ENCODE measurements at regions not wholly inside any gene's neighbourhood (a gene's known extent, or its start where the extent isn't known, plus 50 kb on each side); places are given as distances from the start of the nearest gene placed in this dataset.

GRCh38 chr13:84934911-84935310 lies 864.3 kb downstream of the SLITRK6 start:
- no peak overlapping the region for H3K9ac ChIP-seq (ENCODE audit: control insufficient read depth, insufficient read depth, low read length)
- no peak overlapping the region for H3K4me2 ChIP-seq (ENCODE audit: control insufficient read depth, insufficient read depth)
- H3K4me1 ChIP-seq (ENCODE audit: control insufficient read depth, insufficient read depth, low read length): no peaks in the 10 kb centered on the region
- BruUV-seq (replicated peaks): no TSS peak
- 21% methylated on average over 4 of the region's 4 CpGs for WGBS (ENCODE audit: insufficient coverage, insufficient replicate concordance, low lambda C conversion rate, missing lambda C conversion rate)
- SMC1A ChIA-PET (ENCODE audit: uncharacterized antibody, unreplicated experiment): no interaction called here
- TF ChIP-seq CREM (IDR thresholded peaks at IDR 0.05; ENCODE audit: low read depth) (no peak), GATAD2B (conservative IDR thresholded peaks at IDR 0.05; ENCODE audit: low read depth) (no peak), CHD1 (IDR thresholded peaks at IDR 0.05; ENCODE audit: low read depth, low read length) (no peak), MYB (IDR thresholded peaks at IDR 0.05; ENCODE audit: borderline replicate concordance, low read depth, low read length) (no peak), NR2C2 (IDR thresholded peaks at IDR 0.05; ENCODE audit: borderline replicate concordance, control insufficient read depth, insufficient read length, low read depth) (no peak), ZBED1 (IDR thresholded peaks at IDR 0.05; ENCODE audit: borderline replicate concordance) (no peak), RFX5 (IDR thresholded peaks at IDR 0.05; ENCODE audit: low read depth, low read length) (no peak), SP1 (IDR thresholded peaks at IDR 0.05; ENCODE audit: low read depth, low read length) (no peak), ATF3 (IDR thresholded peaks at IDR 0.05; ENCODE audit: borderline replicate concordance, extremely low read depth, low read depth, low read length) (no peak), ZBTB11 (CRISPR knock-in tag; IDR thresholded peaks at IDR 0.05) (no peak), BHLHE40 (IDR thresholded peaks at IDR 0.05; ENCODE audit: borderline replicate concordance in 1 of 2, low read depth in 2 of 2, low read length in 1 of 2) (no peak)
- TF ChIP-seq, protein P1, sequence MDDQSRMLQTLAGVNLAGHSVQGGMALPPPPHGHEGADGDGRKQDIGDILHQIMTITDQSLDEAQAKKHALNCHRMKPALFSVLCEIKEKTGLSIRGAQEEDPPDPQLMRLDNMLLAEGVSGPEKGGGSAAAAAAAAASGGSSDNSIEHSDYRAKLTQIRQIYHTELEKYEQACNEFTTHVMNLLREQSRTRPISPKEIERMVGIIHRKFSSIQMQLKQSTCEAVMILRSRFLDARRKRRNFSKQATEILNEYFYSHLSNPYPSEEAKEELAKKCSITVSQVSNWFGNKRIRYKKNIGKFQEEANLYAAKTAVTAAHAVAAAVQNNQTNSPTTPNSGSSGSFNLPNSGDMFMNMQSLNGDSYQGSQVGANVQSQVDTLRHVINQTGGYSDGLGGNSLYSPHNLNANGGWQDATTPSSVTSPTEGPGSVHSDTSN (IDR thresholded peaks at IDR 0.05; ENCODE audit: insufficient replicate concordance, low read depth, low read length): no peak
- TF ChIP-seq, protein P2, sequence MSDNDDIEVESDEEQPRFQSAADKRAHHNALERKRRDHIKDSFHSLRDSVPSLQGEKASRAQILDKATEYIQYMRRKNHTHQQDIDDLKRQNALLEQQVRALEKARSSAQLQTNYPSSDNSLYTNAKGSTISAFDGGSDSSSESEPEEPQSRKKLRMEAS (IDR thresholded peaks at IDR 0.05; ENCODE audit: low read depth, low read length): no peak
- TF ChIP-seq, protein P3, sequence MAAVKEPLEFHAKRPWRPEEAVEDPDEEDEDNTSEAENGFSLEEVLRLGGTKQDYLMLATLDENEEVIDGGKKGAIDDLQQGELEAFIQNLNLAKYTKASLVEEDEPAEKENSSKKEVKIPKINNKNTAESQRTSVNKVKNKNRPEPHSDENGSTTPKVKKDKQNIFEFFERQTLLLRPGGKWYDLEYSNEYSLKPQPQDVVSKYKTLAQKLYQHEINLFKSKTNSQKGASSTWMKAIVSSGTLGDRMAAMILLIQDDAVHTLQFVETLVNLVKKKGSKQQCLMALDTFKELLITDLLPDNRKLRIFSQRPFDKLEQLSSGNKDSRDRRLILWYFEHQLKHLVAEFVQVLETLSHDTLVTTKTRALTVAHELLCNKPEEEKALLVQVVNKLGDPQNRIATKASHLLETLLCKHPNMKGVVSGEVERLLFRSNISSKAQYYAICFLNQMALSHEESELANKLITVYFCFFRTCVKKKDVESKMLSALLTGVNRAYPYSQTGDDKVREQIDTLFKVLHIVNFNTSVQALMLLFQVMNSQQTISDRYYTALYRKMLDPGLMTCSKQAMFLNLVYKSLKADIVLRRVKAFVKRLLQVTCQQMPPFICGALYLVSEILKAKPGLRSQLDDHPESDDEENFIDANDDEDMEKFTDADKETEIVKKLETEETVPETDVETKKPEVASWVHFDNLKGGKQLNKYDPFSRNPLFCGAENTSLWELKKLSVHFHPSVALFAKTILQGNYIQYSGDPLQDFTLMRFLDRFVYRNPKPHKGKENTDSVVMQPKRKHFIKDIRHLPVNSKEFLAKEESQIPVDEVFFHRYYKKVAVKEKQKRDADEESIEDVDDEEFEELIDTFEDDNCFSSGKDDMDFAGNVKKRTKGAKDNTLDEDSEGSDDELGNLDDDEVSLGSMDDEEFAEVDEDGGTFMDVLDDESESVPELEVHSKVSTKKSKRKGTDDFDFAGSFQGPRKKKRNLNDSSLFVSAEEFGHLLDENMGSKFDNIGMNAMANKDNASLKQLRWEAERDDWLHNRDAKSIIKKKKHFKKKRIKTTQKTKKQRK (IDR thresholded peaks at IDR 0.05; ENCODE audit: low read depth, low read length): no peak
- no peaks in the 10 kb centered on the region for H4K20me1 ChIP-seq (ENCODE audit: control insufficient read depth, insufficient read depth)
- H3K36me3 ChIP-seq (ENCODE audit: control insufficient read depth in 2 of 2, insufficient read depth in 2 of 2, low read length in 1 of 2): no peaks in the 10 kb centered on the region
- POLR2A ChIA-PET: no interaction called here
- no peaks in the 10 kb centered on the region for H3K27me3 ChIP-seq (replicated peaks in 1 of 2; ENCODE audit: control insufficient read depth in 2 of 2, insufficient read depth in 2 of 2, low read length in 1 of 2)
- no peak overlapping the region for H2AFZ ChIP-seq (ENCODE audit: control insufficient read depth, low read depth, low read length)
- ATAC-seq (no peak), DNase-seq (ENCODE audit: low read depth, low spot score) (no peak), FAIRE-seq (no peak)
- intact Hi-C loops (cut with micrococcal nuclease; ENCODE audit: unreplicated experiment): no loop called here
- CTCF ChIA-PET: no interaction called here
- H3K79me2 ChIP-seq (ENCODE audit: control insufficient read depth, insufficient read depth, low read length): no peaks in the 10 kb centered on the region
- in situ Hi-C loops (cut with MboI): no loop called here
- RAD21 ChIA-PET (ENCODE audit: unreplicated experiment): no interaction called here
- H3K27ac ChIP-seq (ENCODE audit: control insufficient read depth, insufficient read depth): no peak overlapping the region
- no peak overlapping the region for H3K4me3 ChIP-seq
- H3K9me3 ChIP-seq (replicated peaks; ENCODE audit: control insufficient read depth, insufficient read depth, low read length): no peaks in the 10 kb centered on the region
